Islet precursor cell (in vitro differentiated cells): ENCODE measurements at regions not wholly inside any gene's neighbourhood (a gene's known extent, or its start where the extent isn't known, plus 50 kb on each side); places are given as distances from the start of the nearest gene placed in this dataset.

ENCODE experiments used
- DNase-seq: peaks from one replicate; pipeline ENCODE4 v3.0.0-alpha.2; 2018

DNA sequence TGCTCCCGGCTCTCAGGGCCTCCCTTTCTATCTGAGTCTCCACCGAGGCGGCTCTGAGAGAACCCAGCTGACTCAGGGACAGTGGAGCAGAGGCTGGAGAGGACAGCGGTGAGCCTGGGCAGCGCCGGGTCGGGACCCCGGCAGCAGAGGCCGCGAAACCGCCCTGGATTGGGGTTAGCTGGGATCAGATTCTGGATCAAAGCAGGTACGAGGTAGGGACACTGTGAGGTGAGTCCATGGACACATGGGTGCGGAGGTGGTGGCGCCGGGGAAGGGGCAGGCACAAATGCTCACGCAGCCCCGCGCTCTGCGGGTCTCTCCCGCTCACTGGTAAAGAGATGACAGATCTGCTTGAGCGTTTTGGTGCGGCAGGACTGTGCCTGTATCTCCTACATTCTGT, 146.4 kb upstream of the GGTLC1 start:
- DNase-seq = no peak

GRCh38 chr20:24134284-24134683, 145.7 kb upstream of the GGTLC1 start:
- DNase-seq = peak; percentile 75

DNA sequence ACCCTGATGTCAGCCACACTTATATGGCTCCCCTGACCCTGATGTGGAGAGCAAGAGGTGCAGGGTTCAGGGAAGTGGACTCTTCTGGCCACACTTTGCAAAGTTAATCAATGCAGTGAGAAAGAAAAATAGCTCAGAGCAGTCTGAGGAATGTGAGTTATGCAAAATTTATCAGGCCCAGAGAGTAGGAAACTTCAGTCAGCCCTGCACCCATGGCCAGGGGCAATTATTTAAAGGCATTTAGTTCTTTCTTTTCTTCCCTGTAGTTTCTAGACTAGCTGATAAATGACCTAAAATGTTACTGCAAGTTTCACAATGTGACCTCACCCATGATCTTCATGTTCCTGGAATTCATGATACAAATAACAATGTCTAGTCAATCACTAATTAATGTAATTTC, 143.7 kb upstream of the GGTLC1 start:
- DNase-seq = no peak

DNA sequence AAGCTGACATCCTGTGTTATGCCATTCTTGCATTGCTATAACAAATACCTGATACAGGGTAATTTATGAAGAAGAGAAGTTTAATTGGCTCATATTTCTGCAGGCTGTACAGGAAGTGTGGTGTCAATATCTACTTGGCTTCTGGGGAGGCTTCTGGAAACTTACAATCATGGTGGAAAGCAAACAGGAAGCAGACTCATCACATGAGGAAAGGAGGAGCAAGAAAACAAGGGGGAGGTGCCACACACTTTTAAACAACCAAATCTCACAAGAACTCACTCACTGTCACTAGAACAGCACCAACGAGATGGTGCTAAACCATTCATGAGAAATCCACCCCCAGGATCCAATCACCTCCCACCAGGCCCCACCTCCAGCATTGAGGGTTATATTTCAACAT, 143.1 kb upstream of the GGTLC1 start:
- DNase-seq = no peak

DNA sequence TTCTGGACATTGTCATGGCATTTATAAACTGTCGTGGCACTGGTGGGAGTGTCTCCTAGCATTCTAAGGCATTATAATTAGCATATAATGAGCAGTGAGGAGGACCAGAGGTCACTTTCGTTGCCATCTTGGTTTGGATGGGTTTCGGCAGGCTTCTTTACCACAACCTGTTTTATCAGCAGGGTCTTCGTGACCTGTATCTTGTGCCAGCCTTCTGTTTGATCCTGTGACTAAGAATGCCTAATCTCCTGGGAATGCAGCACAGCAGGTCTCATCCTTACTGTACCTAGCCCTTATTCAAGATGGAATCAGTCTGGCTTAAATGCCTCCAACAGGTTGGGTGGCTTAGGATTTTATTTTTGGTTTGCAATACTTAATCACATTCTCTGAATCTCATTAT, 142.7 kb upstream of the GGTLC1 start:
- DNase-seq = peak; percentile 68

- no peak for DNase-seq
Measured at GRCh38 chr20:24129641-24130040, 141.1 kb upstream of the GGTLC1 start.

GRCh38 chr20:24124951-24125650, 136.5 kb upstream of the GGTLC1 start:
- DNase-seq = peak; percentile 8

- peak; percentile 15 for DNase-seq
Measured at GRCh38 chr20:24124003-24124402, 135.4 kb upstream of the GGTLC1 start.

DNA sequence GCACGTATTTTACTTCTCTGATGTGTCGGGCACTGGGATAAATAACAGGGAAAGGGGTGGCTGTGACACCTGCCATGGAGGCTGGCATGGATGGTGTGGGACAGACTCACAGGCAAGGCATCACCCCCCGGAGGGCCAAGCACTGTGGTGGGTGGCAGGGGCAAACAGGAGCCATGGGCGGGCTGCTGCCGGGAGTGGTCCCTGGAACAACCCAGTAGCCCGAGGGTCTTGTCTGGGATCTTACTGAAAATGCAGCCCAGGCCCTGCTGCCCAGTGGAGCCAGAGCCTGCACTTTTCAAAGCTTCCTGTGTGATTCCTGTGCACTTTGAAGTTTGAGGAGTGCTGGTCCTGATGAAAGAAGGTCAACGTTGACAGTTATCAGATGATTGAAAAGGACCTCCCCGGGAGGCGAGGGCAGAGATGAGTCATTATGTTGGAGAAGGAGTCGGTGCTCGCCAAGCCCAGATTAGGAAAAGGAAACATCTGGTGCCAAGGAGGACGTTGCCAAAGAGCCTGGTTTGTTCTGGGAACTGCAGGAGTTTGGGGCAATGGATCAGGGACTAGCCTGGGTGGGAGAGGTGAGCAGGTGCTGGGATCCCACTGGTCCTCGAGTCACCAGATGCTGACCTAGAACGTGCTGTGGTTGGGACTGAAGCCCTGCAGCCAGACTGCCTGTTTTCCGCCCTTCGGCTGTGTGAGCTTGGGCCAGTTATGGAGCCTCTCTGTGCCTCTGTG, 130.0 kb upstream of the GGTLC1 start:
- no peak for DNase-seq

DNA sequence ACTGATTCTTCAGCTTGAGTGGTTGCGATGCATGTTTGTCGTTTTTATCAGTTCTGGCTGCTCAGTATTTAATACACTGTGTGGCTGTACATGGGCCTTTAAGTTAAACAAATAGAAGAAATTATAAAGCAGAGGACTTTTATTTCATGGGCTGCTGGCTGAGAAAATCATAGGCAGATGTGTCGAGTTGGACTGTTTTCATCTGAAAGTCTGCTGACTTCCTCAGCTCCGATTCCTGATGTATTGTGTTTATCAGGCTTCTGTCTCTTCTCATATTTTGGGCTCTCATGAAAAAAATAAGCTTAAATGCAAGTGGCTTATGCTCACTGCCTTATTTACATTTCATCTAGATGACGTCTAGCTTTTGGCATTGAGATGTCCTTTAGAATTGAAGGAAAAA, 129.5 kb upstream of the GGTLC1 start:
- no peak for DNase-seq

GRCh38 chr20:24117383-24117782, 128.8 kb upstream of the GGTLC1 start:
- no peak for DNase-seq

DNA sequence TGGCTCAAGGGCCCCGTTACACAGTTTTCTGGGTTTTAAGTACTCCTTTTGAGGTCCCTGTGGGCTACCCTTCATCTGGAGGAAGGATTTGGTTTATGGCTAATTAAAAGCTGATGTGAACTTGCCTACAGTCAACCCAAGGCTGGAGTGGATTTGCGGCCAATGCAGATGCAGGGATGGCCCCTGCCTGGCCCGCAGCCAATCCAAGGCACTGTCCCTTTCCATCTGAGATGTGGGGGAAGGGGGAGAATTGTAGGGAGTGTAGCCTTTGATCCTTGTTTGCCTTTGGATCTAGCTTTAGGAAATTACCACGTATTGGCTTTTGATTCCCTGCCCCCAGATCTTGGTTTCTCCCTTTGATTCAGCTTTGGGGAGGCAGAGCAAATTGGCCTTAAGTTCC, 128.0 kb upstream of the GGTLC1 start:
- DNase-seq = no peak

- DNase-seq = no peak
Measured at GRCh38 chr20:24112360-24112759, 123.8 kb upstream of the GGTLC1 start.

DNA sequence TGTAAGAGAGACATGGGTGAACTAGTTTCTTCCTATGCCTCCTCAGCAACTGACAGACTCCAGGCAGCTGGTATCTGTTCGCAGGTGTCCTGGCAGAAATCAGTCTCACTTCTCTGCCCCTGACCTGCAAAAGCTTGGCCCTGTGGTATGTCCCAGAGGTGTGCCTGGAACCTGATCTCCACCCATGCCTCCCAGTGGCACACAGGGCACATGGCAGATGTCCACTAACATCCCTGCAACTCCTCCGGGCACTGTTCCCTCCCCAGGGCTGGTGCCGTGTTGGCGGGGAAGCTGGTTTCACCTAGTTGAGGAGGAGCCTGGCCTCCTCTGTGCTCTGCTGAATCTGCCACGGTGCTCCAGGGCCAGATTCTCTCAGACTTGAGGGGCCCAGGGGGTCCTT, 123.3 kb upstream of the GGTLC1 start:
- DNase-seq = no peak

DNA sequence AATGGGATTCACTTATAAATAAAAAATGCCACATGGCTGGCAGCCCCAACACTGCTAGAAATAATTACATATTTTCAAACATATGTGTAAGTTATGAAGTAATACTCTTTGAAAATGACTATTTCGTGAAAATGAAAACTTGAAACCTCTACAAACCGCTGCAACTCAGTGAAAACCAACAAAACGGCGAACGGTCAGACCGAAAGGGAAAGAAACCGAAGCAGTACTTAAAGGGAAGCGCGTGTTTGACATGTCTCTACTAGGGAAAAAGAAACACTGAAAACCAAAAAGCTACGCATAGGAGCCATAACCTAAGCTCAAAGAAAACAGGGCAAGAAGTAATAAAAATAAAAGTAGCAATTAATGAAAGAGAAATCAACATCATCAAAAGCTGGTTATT, 121.0 kb upstream of the GGTLC1 start:
- DNase-seq = no peak

- no peak for DNase-seq
Measured at GRCh38 chr20:24109008-24109407, 120.4 kb upstream of the GGTLC1 start.

- DNase-seq = no peak
Measured at GRCh38 chr20:24108581-24108980, 120.0 kb upstream of the GGTLC1 start.

- DNase-seq = no peak
Measured at GRCh38 chr20:24106801-24107445, 118.3 kb upstream of the GGTLC1 start.

- no peak for DNase-seq
Measured at GRCh38 chr20:24106150-24106800, 117.7 kb upstream of the GGTLC1 start.

DNA sequence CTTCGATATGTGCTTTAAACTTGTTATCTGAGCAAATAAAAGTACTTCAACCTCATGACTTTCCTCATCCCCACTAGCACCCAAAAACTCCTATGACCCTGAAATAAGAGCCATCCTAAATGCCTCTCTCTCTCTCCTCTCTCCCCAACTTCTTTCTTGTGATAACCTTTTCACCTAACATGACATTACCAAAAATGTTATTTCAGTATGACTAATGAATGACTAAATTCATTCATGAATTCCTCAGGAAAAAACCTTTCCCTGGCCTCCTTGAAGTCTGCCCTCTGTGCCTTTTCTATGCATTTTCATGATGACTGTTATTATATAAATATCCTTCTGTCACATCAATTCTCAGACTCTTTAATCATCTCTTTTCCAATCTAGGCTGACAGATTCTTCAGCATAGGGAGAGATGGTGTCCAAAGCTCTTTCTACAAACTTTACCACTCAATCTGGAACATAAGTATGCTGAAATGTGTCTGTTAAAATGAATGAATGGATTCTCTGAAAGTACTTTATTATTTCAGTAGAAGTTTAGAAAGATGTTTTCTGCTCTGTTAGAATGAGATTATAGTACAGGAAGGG, 114.3 kb upstream of the GGTLC1 start:
- no peak for DNase-seq

- DNase-seq = no peak
Measured at GRCh38 chr20:24102290-24102689, 113.7 kb upstream of the GGTLC1 start.

DNA sequence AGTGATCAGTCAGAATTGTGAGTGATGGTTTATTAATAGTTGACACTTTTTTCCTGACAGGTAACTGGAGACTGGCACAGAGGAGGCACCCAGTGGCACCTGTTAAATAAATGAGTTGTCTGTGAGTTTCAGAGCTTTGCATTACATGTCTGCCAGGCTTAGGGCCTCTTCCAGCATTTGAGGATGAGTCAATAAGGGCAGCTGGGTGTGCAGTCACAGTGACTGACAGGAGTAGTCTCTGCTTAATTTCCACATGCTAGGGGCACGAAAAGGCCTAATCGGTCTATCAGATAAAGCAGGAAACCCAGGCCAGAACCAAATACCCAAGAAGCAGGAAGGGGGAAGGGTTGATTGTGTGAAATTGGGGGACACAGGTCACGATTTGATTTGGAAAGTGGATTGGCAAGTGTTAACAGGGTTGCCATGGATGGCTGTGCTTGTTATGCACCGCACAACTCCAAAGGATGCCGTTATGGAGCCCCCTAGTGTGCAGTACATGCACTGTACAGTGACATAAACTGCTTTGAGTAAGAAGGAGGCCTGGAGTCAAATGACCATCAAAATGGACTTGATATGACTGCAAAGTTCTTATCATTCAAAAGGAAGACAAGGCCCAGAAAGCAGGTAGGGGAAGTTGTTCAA, 111.9 kb upstream of the GGTLC1 start:
- DNase-seq = peak; percentile 70

GRCh38 chr20:24098886-24099285, 110.3 kb upstream of the GGTLC1 start:
- DNase-seq = peak; percentile 78
